ENCODE measurements at regions not wholly inside any gene's neighbourhood (a gene's known extent, or its start where the extent isn't known, plus 50 kb on each side); places are given as distances from the start of the nearest gene placed in this dataset.

GRCh38 chr2:111679202-111679601, 204.8 kb downstream of the ANAPC1 start:
- DNase-seq, result no peak

GRCh38 chr2:111684611-111685010, 199.4 kb downstream of the ANAPC1 start:
- DNase-seq, result no peak

- no peak for DNase-seq
These were observed 198.7 kb downstream of the ANAPC1 start for GRCh38 chr2:111685342-111685741.

GRCh38 chr2:111686994-111687393, 197.0 kb downstream of the ANAPC1 start:
- DNase-seq, result no peak

GRCh38 chr2:111687911-111688310, 196.1 kb downstream of the ANAPC1 start:
- DNase-seq, result no peak

- no peak for DNase-seq
These were observed 195.5 kb downstream of the ANAPC1 start for GRCh38 chr2:111688482-111688881.

GRCh38 chr2:111689174-111689573, 194.8 kb downstream of the ANAPC1 start:
- DNase-seq, result no peak

GRCh38 chr2:111689941-111690340, 194.1 kb downstream of the ANAPC1 start:
- no peak for DNase-seq

GRCh38 chr2:111691164-111691875, 192.7 kb downstream of the ANAPC1 start:
- DNase-seq, result no peak

- DNase-seq, result no peak
These were observed 191.7 kb downstream of the ANAPC1 start for GRCh38 chr2:111692311-111692710.

- no peak for DNase-seq
These were observed 189.3 kb downstream of the ANAPC1 start for GRCh38 chr2:111694700-111695101.

GRCh38 chr2:111695441-111696007, 188.5 kb downstream of the ANAPC1 start:
- DNase-seq, result no peak

- no peak for DNase-seq
These were observed 187.8 kb downstream of the ANAPC1 start for GRCh38 chr2:111696226-111696625.

- DNase-seq, result no peak
These were observed 186.4 kb downstream of the ANAPC1 start for GRCh38 chr2:111697560-111697959.

GRCh38 chr2:111698089-111698488, 185.9 kb downstream of the ANAPC1 start:
- no peak for DNase-seq

- peak; percentile 58 for DNase-seq
These were observed 185.0 kb downstream of the ANAPC1 start for GRCh38 chr2:111698743-111699554.

- no peak for DNase-seq
These were observed 182.7 kb downstream of the ANAPC1 start for GRCh38 chr2:111701266-111701665.

- no peak for DNase-seq
These were observed 182.2 kb downstream of the ANAPC1 start for GRCh38 chr2:111701798-111702118.

- peak; percentile 64 for DNase-seq
These were observed 181.7 kb downstream of the ANAPC1 start for GRCh38 chr2:111702119-111702803.

- no peak for DNase-seq
These were observed 181.2 kb downstream of the ANAPC1 start for GRCh38 chr2:111702804-111703196.

- no peak for DNase-seq
These were observed 180.2 kb downstream of the ANAPC1 start for GRCh38 chr2:111703759-111704158.

GRCh38 chr2:111704246-111704645, 179.7 kb downstream of the ANAPC1 start:
- DNase-seq, result no peak

- no peak for DNase-seq
These were observed 178.8 kb downstream of the ANAPC1 start for GRCh38 chr2:111705239-111705638.
